Spinal cord (tissue), 9 donors: ENCODE measurements at regions not wholly inside any gene's neighbourhood (a gene's known extent, or its start where the extent isn't known, plus 50 kb on each side); places are given as distances from the start of the nearest gene placed in this dataset.

ENCODE experiments used
- DNase-seq, 6 donors: peaks; one replicate each; pipeline versions ENCODE4 v3.0.0 to v3.0.0-alpha.2; 2013 to 2015; ENCODE audit warnings: low spot score in 6 of 6, low read depth in 4 of 6
- H3K27ac ChIP-seq: one replicate; pipeline ENCODE4 v1.5.1; 2013; ENCODE audit warnings: low read depth, low read length, control low read depth
- H3K27me3 ChIP-seq: one replicate; pipeline ENCODE4 v1.6.1; 2013; ENCODE audit warnings: low read length; ENCODE audit not compliant: control insufficient read depth, insufficient read depth
- H3K36me3 ChIP-seq: one replicate; pipeline ENCODE4 v1.6.1; 2013; ENCODE audit warnings: low read length; ENCODE audit not compliant: control insufficient read depth, insufficient read depth
- H3K4me1 ChIP-seq: one replicate; pipeline ENCODE4 v1.6.1; 2013; ENCODE audit warnings: low read length; ENCODE audit not compliant: control insufficient read depth, insufficient read depth
- H3K4me3 ChIP-seq: one replicate; pipeline ENCODE4 v1.5.1; 2013; ENCODE audit warnings: low read depth, low read length, control low read depth
- H3K9me3 ChIP-seq: one replicate; pipeline ENCODE4 v1.6.1; 2013; ENCODE audit warnings: low read length; ENCODE audit not compliant: control insufficient read depth, insufficient read depth
- WGBS: methylation state at CpG from one replicate; pipeline ENCODE4 v1.1.5; 2013; ENCODE audit warnings: missing lambda C conversion rate; ENCODE audit not compliant: insufficient coverage; 5-methylcytosine and 5-hydroxymethylcytosine counted together
- donor health status: healthy.

- no peak overlapping the region for H3K27ac ChIP-seq
- no peak for DNase-seq
- H3K4me3 ChIP-seq = no peak overlapping the region
- H3K4me1 ChIP-seq = peaks cover 11% of the 10 kb centered on the region
- no peaks in the 10 kb centered on the region for H3K9me3 ChIP-seq
- no peaks in the 10 kb centered on the region for H3K36me3 ChIP-seq
- no CpG with 5 or more reads among the region's 2 CpGs for WGBS
- no peaks in the 10 kb centered on the region for H3K27me3 ChIP-seq
Observed at GRCh38 chr12:112559784-112560183, 141.0 kb downstream of the PTPN11 start.

- 77% methylated on average over 8 of the region's 11 CpGs for WGBS
- DNase-seq = peak in 1 of 6 donors; percentile 52
Observed at GRCh38 chr12:112564160-112564784, 145.5 kb downstream of the PTPN11 start.

GRCh38 chr12:112568641-112569040, 149.9 kb downstream of the PTPN11 start:
- Histone ChIP-seq H3K27me3 (no peaks in the 10 kb centered on the region), H3K4me1 (peaks cover 4% of the 10 kb centered on the region), H3K36me3 (no peaks in the 10 kb centered on the region), H3K9me3 (no peaks in the 10 kb centered on the region), H3K4me3 (no peak overlapping the region), H3K27ac (no peak overlapping the region)
- WGBS = no CpG with 5 or more reads among the region's 2 CpGs
- DNase-seq = peak in 1 of 6 donors; percentile 61

More at GRCh38 chr12:112564160-112564784, 145.5 kb downstream of the PTPN11 start:
- no peaks in the 10 kb centered on the region for H3K9me3 ChIP-seq
- H3K27me3 ChIP-seq = no peaks in the 10 kb centered on the region
- H3K27ac ChIP-seq = no peak overlapping the region
- H3K36me3 ChIP-seq = no peaks in the 10 kb centered on the region
- peaks cover 4% of the 10 kb centered on the region for H3K4me1 ChIP-seq
- H3K4me3 ChIP-seq = no peak overlapping the region

- Histone ChIP-seq H3K36me3 (no peaks in the 10 kb centered on the region), H3K4me1 (peaks cover 3% of the 10 kb centered on the region), H3K27me3 (peaks cover 2% of the 10 kb centered on the region), H3K27ac (no peak overlapping the region), H3K9me3 (no peaks in the 10 kb centered on the region), H3K4me3 (no peak overlapping the region)
- WGBS = 100% methylated on average over 1 of the region's 7 CpGs
- no peak for DNase-seq
Observed at GRCh38 chr12:112570096-112570495, 151.3 kb downstream of the PTPN11 start.

GRCh38 chr12:112573141-112573540, 154.4 kb downstream of the PTPN11 start:
- H3K4me3 ChIP-seq = no peak overlapping the region
- no CpG with 5 or more reads among the region's 2 CpGs for WGBS
- no peaks in the 10 kb centered on the region for H3K9me3 ChIP-seq
- no peak for DNase-seq
- peaks cover 9% of the 10 kb centered on the region for H3K4me1 ChIP-seq
- H3K36me3 ChIP-seq = no peaks in the 10 kb centered on the region
- H3K27me3 ChIP-seq = peaks cover 5% of the 10 kb centered on the region
- H3K27ac ChIP-seq = no peak overlapping the region

DNA sequence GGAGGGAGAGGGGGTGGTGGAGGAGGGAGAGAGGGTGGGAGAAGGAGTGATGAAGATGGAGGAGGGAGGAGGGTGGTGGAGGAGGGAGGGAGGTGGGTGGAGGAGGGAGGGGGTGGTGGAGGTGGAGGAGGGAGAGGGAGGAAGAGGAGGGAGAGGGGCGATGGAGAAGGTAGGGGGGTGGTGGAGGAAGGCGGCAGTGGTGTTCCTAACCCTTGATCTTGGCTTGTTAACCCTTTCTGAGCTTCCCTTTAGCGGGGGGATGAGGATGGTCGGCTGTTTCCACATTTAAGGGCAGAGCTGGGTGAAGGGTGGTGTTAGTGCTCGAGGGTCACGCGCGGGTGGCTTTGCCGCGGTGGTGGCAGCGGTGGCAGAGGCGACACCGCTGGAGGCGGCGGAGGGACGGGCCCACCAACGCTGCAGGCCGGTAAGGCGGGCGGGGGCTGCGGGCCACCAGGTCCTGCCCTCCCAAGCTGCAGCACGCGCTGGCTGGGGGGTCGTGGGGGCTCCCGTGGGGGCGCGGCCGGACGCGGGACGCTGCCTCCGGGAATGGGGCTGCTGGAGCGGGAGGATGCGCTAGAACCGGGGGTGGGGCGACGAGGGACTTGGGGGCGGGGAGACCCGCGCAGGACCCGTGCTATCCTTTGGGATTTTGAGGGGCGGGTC, 156.3 kb downstream of the PTPN11 start:
- H3K27me3 ChIP-seq = peaks cover 5% of the 10 kb centered on the region
- peak in 1 of 6 donors; percentile 15 for DNase-seq
- H3K27ac ChIP-seq = no peak overlapping the region
- no peaks in the 10 kb centered on the region for H3K9me3 ChIP-seq
- no peaks in the 10 kb centered on the region for H3K36me3 ChIP-seq
- H3K4me3 ChIP-seq = no peak overlapping the region
- peaks cover 9% of the 10 kb centered on the region for H3K4me1 ChIP-seq
- under 1% methylated on average over 41 of the region's 42 CpGs for WGBS

DNA sequence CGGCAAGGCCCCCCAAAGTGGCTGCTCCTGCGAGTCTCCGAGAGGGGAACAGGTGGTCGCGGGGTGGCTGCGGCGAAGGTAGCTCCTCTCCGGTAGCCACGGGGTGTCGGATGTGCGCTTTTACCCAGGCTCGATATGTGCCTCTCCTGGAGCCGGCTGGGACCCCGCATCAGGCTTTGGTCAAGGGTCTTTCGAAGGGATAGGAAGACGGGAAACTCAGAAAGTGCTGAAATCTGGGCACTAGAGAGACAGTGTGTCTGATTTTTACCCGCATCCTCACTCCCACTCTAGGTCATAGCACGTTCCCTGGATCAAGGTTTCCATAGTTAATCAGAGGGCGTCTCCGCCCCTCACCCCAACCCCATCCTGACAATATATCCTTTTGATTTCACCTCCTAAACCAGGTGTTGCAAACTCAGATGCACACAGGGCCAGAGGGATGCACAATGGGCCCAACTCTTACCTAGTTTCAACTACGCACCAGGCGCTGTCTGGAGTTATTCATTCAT, 156.9 kb downstream of the PTPN11 start:
- H3K9me3 ChIP-seq = no peaks in the 10 kb centered on the region
- H3K27ac ChIP-seq = no peak overlapping the region
- DNase-seq = peak in 1 of 6 donors; percentile 12
- H3K4me1 ChIP-seq = peaks cover 9% of the 10 kb centered on the region
- peaks cover 5% of the 10 kb centered on the region for H3K27me3 ChIP-seq
- no peaks in the 10 kb centered on the region for H3K36me3 ChIP-seq
- 26% methylated on average over 22 of the region's 22 CpGs for WGBS
- no peak overlapping the region for H3K4me3 ChIP-seq

GRCh38 chr12:112577473-112578329, 159.0 kb downstream of the PTPN11 start:
- Histone ChIP-seq H3K4me1 (peaks cover 9% of the 10 kb centered on the region), H3K9me3 (no peaks in the 10 kb centered on the region), H3K27ac (no peak overlapping the region), H3K4me3 (no peak overlapping the region), H3K36me3 (no peaks in the 10 kb centered on the region), H3K27me3 (peaks cover 5% of the 10 kb centered on the region)
- peak in 2 of 6 donors; percentile 28 to 87 for DNase-seq
- WGBS = 51% methylated on average over 3 of the region's 4 CpGs

- 83% methylated on average over 5 of the region's 7 CpGs for WGBS
- H3K9me3 ChIP-seq = no peaks in the 10 kb centered on the region
- H3K27me3 ChIP-seq = no peaks in the 10 kb centered on the region
- H3K36me3 ChIP-seq = no peaks in the 10 kb centered on the region
- no peaks in the 10 kb centered on the region for H3K4me1 ChIP-seq
- DNase-seq = no peak
- no peak overlapping the region for H3K4me3 ChIP-seq
- no peak overlapping the region for H3K27ac ChIP-seq
Observed at GRCh38 chr12:112584266-112584722, 165.5 kb downstream of the PTPN11 start.
